GM12872 (cell line): ENCODE measurements at regions not wholly inside any gene's neighbourhood (a gene's known extent, or its start where the extent isn't known, plus 50 kb on each side); places are given as distances from the start of the nearest gene placed in this dataset.

Source experiments
- TF ChIP-seq, protein P1 (sequence below): IDR thresholded peaks from 3 replicates; pipeline ENCODE4 v1.5.1; 2011; ENCODE audit warnings: low read depth, mild to moderate bottlenecking, low read length, moderate library complexity; ENCODE audit not compliant: insufficient read depth

DNA sequence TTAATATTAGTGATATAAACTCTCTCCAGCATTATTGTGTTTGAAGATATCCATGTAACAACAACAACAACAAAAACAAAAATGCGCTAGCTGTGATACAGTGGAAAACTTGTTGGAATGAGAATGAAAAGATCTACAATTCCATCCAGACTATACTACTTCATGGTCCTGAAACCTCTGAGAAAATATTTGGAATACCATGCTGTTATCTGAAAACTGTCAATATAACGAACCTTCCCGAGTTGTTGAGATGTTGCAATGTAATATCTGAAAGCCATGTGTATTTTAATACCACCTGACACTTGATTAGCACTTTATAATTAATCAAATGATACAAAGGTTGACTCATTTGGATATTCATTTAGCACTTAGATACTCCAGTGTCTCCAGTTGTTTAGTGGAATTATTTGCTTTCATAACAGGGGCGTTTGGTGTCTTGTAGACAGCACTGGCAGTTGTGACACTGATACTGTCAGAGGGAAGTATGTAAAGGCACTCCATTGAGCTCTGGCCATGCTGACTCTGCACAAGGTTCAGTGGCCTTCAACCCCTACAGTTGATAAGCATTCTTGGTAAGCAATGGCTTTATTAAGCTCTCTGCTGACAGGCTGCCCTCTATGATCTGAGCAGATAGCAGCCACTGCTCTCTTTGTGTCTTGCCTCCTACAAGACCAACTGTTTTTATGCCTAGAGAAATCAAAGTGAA is 447.1 kb upstream of the SEL1L start:
- TF ChIP-seq, protein P1, sequence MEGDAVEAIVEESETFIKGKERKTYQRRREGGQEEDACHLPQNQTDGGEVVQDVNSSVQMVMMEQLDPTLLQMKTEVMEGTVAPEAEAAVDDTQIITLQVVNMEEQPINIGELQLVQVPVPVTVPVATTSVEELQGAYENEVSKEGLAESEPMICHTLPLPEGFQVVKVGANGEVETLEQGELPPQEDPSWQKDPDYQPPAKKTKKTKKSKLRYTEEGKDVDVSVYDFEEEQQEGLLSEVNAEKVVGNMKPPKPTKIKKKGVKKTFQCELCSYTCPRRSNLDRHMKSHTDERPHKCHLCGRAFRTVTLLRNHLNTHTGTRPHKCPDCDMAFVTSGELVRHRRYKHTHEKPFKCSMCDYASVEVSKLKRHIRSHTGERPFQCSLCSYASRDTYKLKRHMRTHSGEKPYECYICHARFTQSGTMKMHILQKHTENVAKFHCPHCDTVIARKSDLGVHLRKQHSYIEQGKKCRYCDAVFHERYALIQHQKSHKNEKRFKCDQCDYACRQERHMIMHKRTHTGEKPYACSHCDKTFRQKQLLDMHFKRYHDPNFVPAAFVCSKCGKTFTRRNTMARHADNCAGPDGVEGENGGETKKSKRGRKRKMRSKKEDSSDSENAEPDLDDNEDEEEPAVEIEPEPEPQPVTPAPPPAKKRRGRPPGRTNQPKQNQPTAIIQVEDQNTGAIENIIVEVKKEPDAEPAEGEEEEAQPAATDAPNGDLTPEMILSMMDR = no peak

DNA sequence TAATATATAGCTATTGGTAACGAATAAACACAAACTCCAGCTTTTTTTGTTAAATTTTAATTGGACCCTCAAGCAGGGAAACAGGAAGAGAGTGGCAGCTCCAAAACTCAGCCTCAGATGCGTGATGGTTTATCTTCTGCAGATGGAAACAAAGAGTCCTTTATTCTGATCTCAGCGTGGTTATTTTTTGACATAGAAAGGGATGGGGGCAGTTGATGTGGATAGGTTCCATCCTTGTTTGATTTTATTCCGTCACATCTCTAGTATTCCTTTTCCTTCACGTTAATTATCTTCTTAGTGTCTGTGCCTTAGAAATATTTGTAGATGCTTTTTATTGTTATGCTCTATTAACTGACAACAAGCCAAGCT is 447.6 kb upstream of the SEL1L start:
- TF ChIP-seq, protein P1 = no peak

DNA sequence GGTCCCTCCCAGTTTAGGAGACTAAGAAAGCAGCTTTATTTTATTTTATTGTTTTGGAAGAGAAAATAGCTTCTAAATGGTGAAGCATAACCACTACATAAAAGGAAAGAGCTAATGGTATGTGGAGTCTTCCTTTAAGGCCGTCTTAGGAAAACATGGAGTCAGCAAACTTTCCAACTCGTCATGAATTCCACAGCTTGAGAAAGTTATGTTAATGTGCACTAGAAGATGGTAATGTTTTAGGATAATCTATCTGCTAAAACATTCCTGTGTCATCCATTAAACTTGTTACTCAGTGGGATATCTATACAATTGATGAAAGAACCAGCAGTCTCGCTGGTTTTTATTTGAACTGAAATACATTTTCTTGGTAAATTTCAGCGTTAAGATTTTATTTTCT is 448.4 kb upstream of the SEL1L start:
- TF ChIP-seq, protein P1 = no peak

DNA sequence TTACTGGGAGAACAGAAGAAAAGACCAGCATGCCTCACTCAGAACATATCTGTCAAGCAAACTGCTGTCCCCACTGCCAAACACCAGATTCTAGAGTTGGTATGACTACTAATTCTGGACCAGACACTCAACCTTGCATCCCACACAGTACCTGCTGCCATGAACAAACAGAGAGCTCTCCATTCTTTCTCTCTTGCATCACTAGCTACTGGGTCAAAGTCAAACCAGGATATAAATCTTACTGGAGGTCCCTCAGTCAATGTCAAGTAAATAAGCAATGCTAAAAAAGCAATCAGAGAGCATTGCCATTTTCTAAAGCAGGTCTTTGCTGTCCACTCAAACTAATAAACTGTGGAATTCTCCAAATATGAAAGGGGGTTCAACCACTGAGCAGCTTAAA is 452.4 kb upstream of the SEL1L start:
- TF ChIP-seq, protein P1 = no peak

DNA sequence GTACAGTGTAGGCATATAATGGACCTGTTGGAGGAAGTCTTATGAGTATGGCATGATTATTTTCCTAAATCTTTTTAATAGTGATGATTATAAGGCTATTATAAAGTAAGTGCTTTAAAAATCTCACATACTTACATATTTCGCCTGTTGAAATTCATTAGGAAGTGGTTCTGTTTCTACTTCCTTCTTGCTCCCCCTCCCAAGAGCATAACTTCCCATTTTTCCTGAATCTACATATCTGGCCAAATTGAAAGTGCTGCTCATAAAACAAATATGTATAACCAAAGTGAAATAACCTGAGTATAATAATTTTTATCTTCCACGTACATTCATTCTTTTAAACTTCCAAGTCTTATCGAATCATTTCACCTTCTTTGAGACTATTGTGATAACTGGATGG is 455.6 kb upstream of the SEL1L start:
- TF ChIP-seq, protein P1 = no peak

DNA sequence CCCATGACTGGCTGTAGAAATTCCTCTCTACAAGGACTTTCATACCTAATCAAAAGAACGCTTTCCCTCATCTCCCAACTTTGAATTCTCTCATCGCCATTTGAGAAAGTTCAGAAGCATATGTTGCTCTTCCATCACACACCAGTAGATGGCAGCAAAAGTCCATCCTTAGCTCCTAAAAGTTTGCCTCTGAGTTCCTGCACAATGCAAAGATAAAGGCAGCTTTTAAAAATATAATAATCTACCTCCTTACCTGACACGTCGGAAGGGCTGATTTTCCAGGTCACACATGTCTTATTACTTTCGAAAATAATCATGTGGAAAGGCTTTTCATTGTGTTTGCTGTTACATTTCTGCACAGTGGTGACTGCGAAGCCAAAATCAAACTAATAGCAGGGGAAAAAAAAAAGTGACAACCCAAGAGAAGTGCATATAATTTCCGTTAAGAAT is 456.7 kb upstream of the SEL1L start:
- TF ChIP-seq, protein P1 = peak; percentile 82

DNA sequence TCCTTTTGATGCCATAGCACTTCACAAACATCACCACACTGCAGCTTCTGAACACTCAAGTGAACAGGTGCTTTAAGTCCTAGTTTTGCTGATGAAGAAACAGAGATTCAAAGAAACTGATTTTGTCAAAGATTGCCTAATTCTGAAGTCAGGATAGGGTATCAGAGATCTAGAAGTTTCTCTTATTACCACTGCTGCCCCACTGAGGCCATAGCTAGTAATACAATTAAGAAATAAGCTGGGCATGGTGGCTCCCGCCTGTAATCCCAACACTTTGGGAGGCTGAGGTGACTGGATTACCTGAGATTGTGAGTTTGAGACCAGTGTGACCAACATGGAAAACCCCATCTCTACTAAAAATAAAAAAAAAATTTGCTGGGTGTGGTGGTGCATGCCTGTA is 458.3 kb upstream of the SEL1L start:
- TF ChIP-seq, protein P1 = peak; percentile 40; the same call in 2 of the 3 replicates
